ENCODE measurements at regions not wholly inside any gene's neighbourhood (a gene's known extent, or its start where the extent isn't known, plus 50 kb on each side); places are given as distances from the start of the nearest gene placed in this dataset.
"Not testable (repeated sequence)": the region's sequence is repeated elsewhere in the genome, so short reads cannot be mapped to it uniquely, and the experiment has no call there.

DNA sequence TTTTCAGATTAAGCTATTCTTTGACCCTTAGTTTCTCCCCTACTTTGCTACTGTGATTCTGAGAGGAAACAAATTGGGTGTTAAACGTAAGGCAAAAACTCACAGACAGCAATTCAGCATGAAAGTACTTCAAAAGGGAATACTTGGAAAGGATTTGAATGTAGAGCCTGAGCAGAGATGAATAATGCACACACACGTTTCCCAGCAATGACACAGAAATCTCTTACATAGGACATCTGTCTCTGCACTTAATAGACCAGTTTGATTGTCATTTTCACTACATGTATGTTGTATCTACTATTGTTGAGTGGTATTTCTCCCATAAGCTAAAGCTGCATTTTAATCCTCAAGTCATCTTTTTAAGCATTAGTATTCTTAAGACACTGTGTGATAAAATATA, 166.1 kb upstream of the TEX13C start:
- TF ChIP-seq EZH2 (IDR thresholded peaks at IDR 0.05; ENCODE audit: borderline replicate concordance, low read depth, low read length, severe bottlenecking), result no peak
- TF ChIP-seq, protein P1, sequence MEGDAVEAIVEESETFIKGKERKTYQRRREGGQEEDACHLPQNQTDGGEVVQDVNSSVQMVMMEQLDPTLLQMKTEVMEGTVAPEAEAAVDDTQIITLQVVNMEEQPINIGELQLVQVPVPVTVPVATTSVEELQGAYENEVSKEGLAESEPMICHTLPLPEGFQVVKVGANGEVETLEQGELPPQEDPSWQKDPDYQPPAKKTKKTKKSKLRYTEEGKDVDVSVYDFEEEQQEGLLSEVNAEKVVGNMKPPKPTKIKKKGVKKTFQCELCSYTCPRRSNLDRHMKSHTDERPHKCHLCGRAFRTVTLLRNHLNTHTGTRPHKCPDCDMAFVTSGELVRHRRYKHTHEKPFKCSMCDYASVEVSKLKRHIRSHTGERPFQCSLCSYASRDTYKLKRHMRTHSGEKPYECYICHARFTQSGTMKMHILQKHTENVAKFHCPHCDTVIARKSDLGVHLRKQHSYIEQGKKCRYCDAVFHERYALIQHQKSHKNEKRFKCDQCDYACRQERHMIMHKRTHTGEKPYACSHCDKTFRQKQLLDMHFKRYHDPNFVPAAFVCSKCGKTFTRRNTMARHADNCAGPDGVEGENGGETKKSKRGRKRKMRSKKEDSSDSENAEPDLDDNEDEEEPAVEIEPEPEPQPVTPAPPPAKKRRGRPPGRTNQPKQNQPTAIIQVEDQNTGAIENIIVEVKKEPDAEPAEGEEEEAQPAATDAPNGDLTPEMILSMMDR (IDR thresholded peaks at IDR 0.05; ENCODE audit: borderline replicate concordance, extremely low read depth, low read length, poor library complexity, severe bottlenecking), result no peak
- Histone ChIP-seq H4K20me1 (ENCODE audit: insufficient read depth, low read length) (no peaks in the 10 kb centered on the region), H3K4me1 (ENCODE audit: insufficient read depth, low read length) (no peaks in the 10 kb centered on the region), H3K27me3 (ENCODE audit: insufficient read depth, low read length, poor library complexity) (no peaks in the 10 kb centered on the region), H3K4me3 (ENCODE audit: low read depth in 1 of 2, low read length in 2 of 2) (no peak overlapping the region), H3K27ac (ENCODE audit: low read length) (no peak overlapping the region), H3K9me3 (ENCODE audit: insufficient read depth, low read length, severe bottlenecking) (no peaks in the 10 kb centered on the region), H3K36me3 (ENCODE audit: insufficient read depth, low read length) (no peaks in the 10 kb centered on the region), H3K4me2 (ENCODE audit: insufficient read depth, low read length) (no peak overlapping the region), H2AFZ (ENCODE audit: low read depth, low read length) (no peak overlapping the region), H3K9ac (ENCODE audit: low read depth, low read length) (no peak overlapping the region), H3K79me2 (ENCODE audit: insufficient read depth, low read length) (no peaks in the 10 kb centered on the region)
- ATAC-seq (ENCODE audit: insufficient read depth, low read depth) (no peak), DNase-seq (no peak)

DNA sequence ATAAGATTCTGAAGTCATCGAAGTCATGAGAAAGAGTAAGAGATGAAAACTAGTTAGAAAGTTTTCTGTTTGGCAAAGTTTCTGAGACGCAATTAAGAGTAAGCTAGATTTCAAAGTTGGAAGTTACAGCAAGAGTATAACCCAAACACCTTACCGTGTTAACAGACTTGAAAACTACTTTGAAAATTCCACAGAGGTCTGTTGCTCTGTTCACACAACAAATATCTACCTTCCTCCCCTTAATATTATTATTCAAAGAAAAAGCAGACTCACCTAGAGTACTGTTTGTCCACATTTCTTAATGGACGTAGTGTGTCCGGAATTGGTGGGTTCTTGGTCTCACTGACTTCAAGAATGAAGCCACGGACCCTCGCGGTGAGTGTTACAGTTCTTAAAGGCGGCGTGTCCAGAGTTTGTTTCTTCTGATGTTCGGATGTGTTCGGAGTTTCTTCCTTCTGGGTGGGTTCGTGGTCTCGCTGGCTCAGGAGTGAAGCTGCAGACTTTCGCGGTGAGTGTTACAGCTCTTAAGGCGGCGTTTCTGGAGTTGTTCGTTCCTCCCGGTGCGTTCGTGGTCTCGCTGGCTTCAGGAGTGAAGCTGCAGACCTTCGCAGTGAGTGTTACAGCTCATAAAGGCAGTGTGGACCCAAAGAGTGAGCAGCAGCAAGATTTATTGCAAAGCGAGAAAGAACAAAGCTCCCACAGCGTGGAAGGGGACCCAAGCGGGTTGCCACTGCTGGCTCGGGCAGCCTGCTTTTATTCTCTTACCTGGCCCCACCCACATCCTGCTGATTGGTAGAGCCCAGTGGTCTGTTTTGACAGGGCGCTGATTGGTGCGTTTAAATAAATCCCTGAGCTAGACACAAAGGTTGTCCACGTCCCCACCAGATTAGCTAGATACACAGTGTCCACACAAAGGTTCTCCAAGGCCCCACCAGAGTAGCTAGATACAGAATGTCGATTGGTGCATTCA, 165.1 kb upstream of the TEX13C start:
- not testable (repeated sequence) for H3K27ac ChIP-seq (ENCODE audit: low read length); H3K27me3 ChIP-seq (ENCODE audit: insufficient read depth, low read length, poor library complexity); H3K4me2 ChIP-seq (ENCODE audit: insufficient read depth, low read length); DNase-seq; H3K9me3 ChIP-seq (ENCODE audit: insufficient read depth, low read length, severe bottlenecking); H3K4me1 ChIP-seq (ENCODE audit: insufficient read depth, low read length); H2AFZ ChIP-seq (ENCODE audit: low read depth, low read length); H3K36me3 ChIP-seq (ENCODE audit: insufficient read depth, low read length); H4K20me1 ChIP-seq (ENCODE audit: insufficient read depth, low read length); H3K9ac ChIP-seq (ENCODE audit: low read depth, low read length); H3K79me2 ChIP-seq (ENCODE audit: insufficient read depth, low read length); ATAC-seq (ENCODE audit: insufficient read depth, low read depth); H3K4me3 ChIP-seq (ENCODE audit: low read depth in 1 of 2, low read length in 2 of 2)

DNA sequence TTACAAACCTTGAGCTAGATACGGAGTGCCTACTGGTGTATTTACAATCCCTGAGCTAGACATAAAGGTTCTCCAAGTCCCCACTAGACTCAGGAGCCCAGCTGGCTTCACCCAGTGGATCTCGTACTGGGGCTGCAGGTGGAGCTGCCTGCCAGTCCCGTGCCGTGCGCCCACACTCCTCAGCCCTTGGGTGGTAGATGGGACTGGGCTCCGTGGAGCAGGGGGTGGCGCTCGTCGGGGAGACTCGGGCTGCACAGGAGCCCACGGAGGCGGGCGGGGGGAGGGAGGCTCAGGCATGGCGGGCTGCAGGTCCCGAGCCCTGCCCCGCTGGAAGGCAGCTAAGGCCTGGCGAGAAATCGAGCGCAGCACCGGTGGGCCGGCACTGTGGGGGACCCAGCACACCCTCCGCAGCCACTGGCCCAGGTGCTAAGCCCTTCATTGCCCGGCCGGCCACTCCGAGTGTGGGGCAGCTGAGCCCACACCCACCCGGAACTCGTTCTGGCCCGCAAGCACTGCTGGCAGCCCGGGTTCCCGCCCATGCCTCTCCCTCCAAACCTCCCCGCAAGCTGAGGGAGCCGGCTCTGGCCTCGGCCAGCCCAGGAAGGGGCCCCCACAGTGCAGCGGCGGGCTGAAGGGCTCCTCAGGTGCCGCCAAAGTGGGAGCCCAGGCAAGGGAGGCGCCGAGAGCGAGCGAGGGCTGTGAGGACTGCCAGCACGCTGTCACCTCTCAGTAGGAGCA, 164.2 kb upstream of the TEX13C start:
- not testable (repeated sequence) for H3K27me3 ChIP-seq (ENCODE audit: insufficient read depth, low read length, poor library complexity); H3K4me1 ChIP-seq (ENCODE audit: insufficient read depth, low read length); H3K9me3 ChIP-seq (ENCODE audit: insufficient read depth, low read length, severe bottlenecking); H3K9ac ChIP-seq (ENCODE audit: low read depth, low read length); H4K20me1 ChIP-seq (ENCODE audit: insufficient read depth, low read length); H3K4me3 ChIP-seq (ENCODE audit: low read depth in 1 of 2, low read length in 2 of 2); H3K79me2 ChIP-seq (ENCODE audit: insufficient read depth, low read length); ATAC-seq (ENCODE audit: insufficient read depth, low read depth); H3K27ac ChIP-seq (ENCODE audit: low read length); DNase-seq; H2AFZ ChIP-seq (ENCODE audit: low read depth, low read length); H3K36me3 ChIP-seq (ENCODE audit: insufficient read depth, low read length); H3K4me2 ChIP-seq (ENCODE audit: insufficient read depth, low read length)

DNA sequence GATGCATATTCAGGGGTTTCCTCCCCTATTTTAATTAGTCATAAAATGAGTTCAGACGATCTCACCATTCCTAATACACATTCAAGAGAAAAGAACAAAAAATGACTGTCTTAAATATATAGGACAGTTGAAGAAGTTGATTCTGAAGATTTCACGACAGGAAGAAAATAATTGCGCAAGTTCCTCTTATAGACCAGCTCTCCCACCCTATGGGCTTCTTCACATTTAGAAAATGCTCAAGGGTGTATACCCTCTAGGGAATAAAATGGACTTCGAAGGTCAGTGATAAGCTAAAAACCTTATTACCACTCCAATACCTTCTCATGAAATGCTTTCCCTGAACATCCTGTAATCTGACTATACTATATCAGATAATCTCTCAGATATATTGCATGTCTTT, 149.2 kb upstream of the TEX13C start:
- DNase-seq (no peak), ATAC-seq (ENCODE audit: insufficient read depth, low read depth) (no peak)
- no peak overlapping the region for H3K9ac ChIP-seq (ENCODE audit: low read depth, low read length)
- H2AFZ ChIP-seq (ENCODE audit: low read depth, low read length), result no peak overlapping the region
- H3K27ac ChIP-seq (ENCODE audit: low read length), result no peak overlapping the region
- H3K36me3 ChIP-seq (ENCODE audit: insufficient read depth, low read length), result no peaks in the 10 kb centered on the region
- H3K27me3 ChIP-seq (ENCODE audit: insufficient read depth, low read length, poor library complexity), result no peaks in the 10 kb centered on the region
- no peaks in the 10 kb centered on the region for H3K9me3 ChIP-seq (ENCODE audit: insufficient read depth, low read length, severe bottlenecking)
- H4K20me1 ChIP-seq (ENCODE audit: insufficient read depth, low read length), result no peaks in the 10 kb centered on the region
- no peaks in the 10 kb centered on the region for H3K79me2 ChIP-seq (ENCODE audit: insufficient read depth, low read length)
- H3K4me2 ChIP-seq (ENCODE audit: insufficient read depth, low read length), result no peak overlapping the region
- TF ChIP-seq EZH2 (IDR thresholded peaks at IDR 0.05; ENCODE audit: borderline replicate concordance, low read depth, low read length, severe bottlenecking), result no peak
- TF ChIP-seq, protein P1 (IDR thresholded peaks at IDR 0.05; ENCODE audit: borderline replicate concordance, extremely low read depth, low read length, poor library complexity, severe bottlenecking), result no peak
- no peaks in the 10 kb centered on the region for H3K4me1 ChIP-seq (ENCODE audit: insufficient read depth, low read length)
- H3K4me3 ChIP-seq (ENCODE audit: low read depth in 1 of 2, low read length in 2 of 2), result no peak overlapping the region

Measured in DND-41 (cell line).